ENCODE measurements at regions not wholly inside any gene's neighbourhood (a gene's known extent, or its start where the extent isn't known, plus 50 kb on each side); places are given as distances from the start of the nearest gene placed in this dataset.

DNA sequence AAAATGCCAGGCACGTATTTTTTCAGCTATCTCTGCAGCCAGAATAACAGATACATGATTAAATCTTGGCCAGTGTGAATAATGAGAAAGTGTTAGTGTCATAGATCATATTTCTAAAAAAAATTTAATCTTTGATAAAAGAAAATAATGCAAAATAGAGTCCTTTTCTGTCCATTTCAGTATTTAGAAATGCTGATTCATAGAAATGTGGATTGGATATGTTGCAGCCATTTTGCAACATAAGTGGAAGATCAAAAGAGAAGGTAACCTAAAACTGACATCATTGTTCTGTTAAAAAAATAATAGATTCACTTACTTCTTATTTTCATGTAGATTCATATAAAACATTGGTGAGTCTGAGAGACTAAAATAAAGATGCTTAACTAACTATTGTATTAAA, 1010.3 kb downstream of the LRFN5 start:
- 45 to 65% (median 61%) methylated on average over 1 of the region's 1 CpG for WGBS, 3 donors
- H3K27me3 ChIP-seq (ENCODE audit: control insufficient read depth in 3 of 3, insufficient read depth in 3 of 3, low read length in 3 of 3), result no peaks in the 10 kb centered on the region
- H3K36me3 ChIP-seq (ENCODE audit: control insufficient read depth in 3 of 3, insufficient read depth in 2 of 3, low read depth in 1 of 3, low read length in 3 of 3), result no peaks in the 10 kb centered on the region
- no peaks in the 10 kb centered on the region for H3K4me1 ChIP-seq (ENCODE audit: control insufficient read depth in 3 of 3, insufficient read depth in 2 of 3, low read depth in 1 of 3, low read length in 2 of 3)
- no peak for FAIRE-seq
- no peaks in the 10 kb centered on the region for H3K9me3 ChIP-seq (ENCODE audit: control insufficient read depth in 2 of 2, insufficient read depth in 1 of 2, low read depth in 1 of 2, low read length in 1 of 2)
- H3K27ac ChIP-seq (ENCODE audit: low read depth in 1 of 3, low read length in 2 of 3), result no peak overlapping the region
- DNase-seq, result no peak
- no peak overlapping the region for H3K4me3 ChIP-seq (ENCODE audit: low read depth in 1 of 3, low read length in 3 of 3)

DNA sequence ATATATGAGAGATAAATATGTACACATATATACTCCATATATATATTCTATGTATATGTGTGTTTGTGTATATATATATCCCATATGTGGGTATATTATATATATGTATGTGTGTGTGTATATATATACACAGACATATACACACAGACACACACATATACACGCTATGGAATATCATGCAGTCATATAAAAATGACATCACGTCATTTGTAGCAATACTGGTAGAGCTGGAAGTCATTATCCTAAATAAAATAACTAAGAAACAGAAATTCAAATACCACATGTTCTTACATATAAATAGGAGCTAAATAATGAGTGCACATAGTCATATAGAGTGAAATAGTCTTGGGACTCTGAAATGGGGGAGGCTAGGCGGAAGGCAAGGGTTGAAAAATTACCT, 1000.2 kb downstream of the LRFN5 start:
- H3K4me1 ChIP-seq (ENCODE audit: control insufficient read depth in 3 of 3, insufficient read depth in 2 of 3, low read depth in 1 of 3, low read length in 2 of 3), result no peaks in the 10 kb centered on the region
- no peak overlapping the region for H3K4me3 ChIP-seq (ENCODE audit: low read depth in 1 of 3, low read length in 3 of 3)
- H3K27ac ChIP-seq (ENCODE audit: low read depth in 1 of 3, low read length in 2 of 3), result no peak overlapping the region
- H3K9me3 ChIP-seq (ENCODE audit: control insufficient read depth in 2 of 2, insufficient read depth in 1 of 2, low read depth in 1 of 2, low read length in 1 of 2), result peaks cover 2% of the 10 kb centered on the region in 2 donors
- WGBS, 3 donors, result 79 to 90% (median 88%) methylated on average over 3 of the region's 3 CpGs
- no peak for DNase-seq
- FAIRE-seq, result no peak
- H3K36me3 ChIP-seq (ENCODE audit: control insufficient read depth in 3 of 3, insufficient read depth in 2 of 3, low read depth in 1 of 3, low read length in 3 of 3), result no peaks in the 10 kb centered on the region
- H3K27me3 ChIP-seq (ENCODE audit: control insufficient read depth in 3 of 3, insufficient read depth in 3 of 3, low read length in 3 of 3), result no peaks in the 10 kb centered on the region

DNA sequence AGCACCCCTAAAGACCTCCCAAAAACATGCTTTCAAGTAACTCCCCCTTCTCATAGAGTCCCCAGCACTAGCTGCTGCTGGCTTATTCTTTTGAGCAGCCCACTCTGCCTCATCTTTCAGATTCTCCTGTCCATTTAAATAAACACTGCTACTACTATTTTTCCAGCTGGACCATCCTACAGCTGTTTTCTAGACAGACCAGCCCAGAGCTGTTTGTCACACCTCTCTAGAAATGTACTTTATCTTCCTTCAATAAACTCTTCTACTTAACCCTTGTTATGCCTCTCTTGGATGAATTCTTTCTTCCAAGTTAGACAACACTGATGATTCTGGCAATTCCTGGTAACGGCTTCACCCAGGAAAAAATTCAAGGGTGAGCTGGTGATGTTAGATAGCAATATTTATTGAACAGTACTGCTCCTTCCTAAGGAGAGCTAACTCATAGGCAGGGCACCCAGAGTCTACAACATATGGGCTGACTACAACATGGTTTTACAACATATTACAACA, 995.7 kb downstream of the LRFN5 start:
- 59 to 89% (median 76%) methylated on average over 1 of the region's 1 CpG for WGBS, 3 donors
- no peaks in the 10 kb centered on the region for H3K27me3 ChIP-seq (ENCODE audit: control insufficient read depth in 3 of 3, insufficient read depth in 3 of 3, low read length in 3 of 3)
- DNase-seq, result no peak
- FAIRE-seq, result no peak
- peaks cover 2% of the 10 kb centered on the region in 2 donors for H3K9me3 ChIP-seq (ENCODE audit: control insufficient read depth in 2 of 2, insufficient read depth in 1 of 2, low read depth in 1 of 2, low read length in 1 of 2)
- H3K36me3 ChIP-seq (ENCODE audit: control insufficient read depth in 3 of 3, insufficient read depth in 2 of 3, low read depth in 1 of 3, low read length in 3 of 3), result no peaks in the 10 kb centered on the region
- H3K4me3 ChIP-seq (ENCODE audit: low read depth in 1 of 3, low read length in 3 of 3), result no peak overlapping the region
- H3K4me1 ChIP-seq (ENCODE audit: control insufficient read depth in 3 of 3, insufficient read depth in 2 of 3, low read depth in 1 of 3, low read length in 2 of 3), result no peaks in the 10 kb centered on the region
- no peak overlapping the region for H3K27ac ChIP-seq (ENCODE audit: low read depth in 1 of 3, low read length in 2 of 3)

DNA sequence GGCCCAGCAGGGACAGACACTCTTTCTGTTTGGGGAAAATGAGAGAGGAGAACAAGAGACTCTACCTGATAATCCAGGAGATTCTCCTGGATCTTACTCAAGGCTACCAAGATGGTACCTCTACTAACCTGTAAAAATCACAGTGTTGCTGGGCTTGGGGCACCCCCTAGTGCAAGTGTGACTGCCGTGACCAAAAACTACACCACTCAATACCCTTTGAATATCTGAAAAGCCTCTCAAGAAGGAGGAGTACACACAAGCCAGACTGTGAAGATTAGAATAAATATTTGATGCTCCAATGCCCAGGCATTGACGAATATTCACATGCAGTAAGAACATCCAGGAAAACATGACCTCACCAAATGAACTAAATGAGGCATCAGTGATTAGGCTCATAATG, 965.4 kb downstream of the LRFN5 start:
- no peak for FAIRE-seq
- 86 to 89% (median 86%) methylated on average over 2 of the region's 2 CpGs for WGBS, 3 donors
- no peaks in the 10 kb centered on the region for H3K4me1 ChIP-seq (ENCODE audit: control insufficient read depth in 3 of 3, insufficient read depth in 2 of 3, low read depth in 1 of 3, low read length in 2 of 3)
- H3K9me3 ChIP-seq (ENCODE audit: control insufficient read depth in 2 of 2, insufficient read depth in 1 of 2, low read depth in 1 of 2, low read length in 1 of 2), result peaks cover 0 to 21% of the 10 kb centered on the region in 2 donors
- no peak overlapping the region for H3K4me3 ChIP-seq (ENCODE audit: low read depth in 1 of 3, low read length in 3 of 3)
- H3K27ac ChIP-seq (ENCODE audit: low read depth in 1 of 3, low read length in 2 of 3), result no peak overlapping the region
- no peaks in the 10 kb centered on the region for H3K27me3 ChIP-seq (ENCODE audit: control insufficient read depth in 3 of 3, insufficient read depth in 3 of 3, low read length in 3 of 3)
- no peak for DNase-seq
- no peaks in the 10 kb centered on the region for H3K36me3 ChIP-seq (ENCODE audit: control insufficient read depth in 3 of 3, insufficient read depth in 2 of 3, low read depth in 1 of 3, low read length in 3 of 3)

DNA sequence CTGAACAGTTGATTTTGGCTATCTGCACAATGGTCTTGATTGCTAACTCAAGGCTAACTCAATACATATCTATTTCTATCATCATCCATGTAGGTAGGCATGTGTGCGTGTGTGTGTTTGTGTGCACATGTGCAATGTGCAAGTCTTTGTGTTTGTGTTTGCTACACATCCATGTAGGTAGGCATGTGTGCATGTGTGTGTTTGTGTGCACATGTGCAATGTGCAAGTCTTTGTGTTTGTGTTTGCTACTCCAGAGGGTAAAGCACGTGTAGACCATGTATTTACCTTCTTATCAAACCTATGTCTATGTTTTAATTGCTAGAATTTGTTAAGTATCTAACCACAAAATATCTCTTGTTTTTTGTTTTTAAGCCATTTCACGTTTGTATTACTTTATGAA, 962.6 kb downstream of the LRFN5 start:
- 64 to 71% (median 70%) methylated on average over 3 of the region's 3 CpGs for WGBS, 3 donors
- H3K27me3 ChIP-seq (ENCODE audit: control insufficient read depth in 3 of 3, insufficient read depth in 3 of 3, low read length in 3 of 3), result no peaks in the 10 kb centered on the region
- no peaks in the 10 kb centered on the region for H3K4me1 ChIP-seq (ENCODE audit: control insufficient read depth in 3 of 3, insufficient read depth in 2 of 3, low read depth in 1 of 3, low read length in 2 of 3)
- H3K36me3 ChIP-seq (ENCODE audit: control insufficient read depth in 3 of 3, insufficient read depth in 2 of 3, low read depth in 1 of 3, low read length in 3 of 3), result no peaks in the 10 kb centered on the region
- FAIRE-seq (no peak), DNase-seq (no peak)
- peaks cover 0 to 20% of the 10 kb centered on the region in 2 donors for H3K9me3 ChIP-seq (ENCODE audit: control insufficient read depth in 2 of 2, insufficient read depth in 1 of 2, low read depth in 1 of 2, low read length in 1 of 2)
- H3K27ac ChIP-seq (ENCODE audit: low read depth in 1 of 3, low read length in 2 of 3), result no peak overlapping the region
- H3K4me3 ChIP-seq (ENCODE audit: low read depth in 1 of 3, low read length in 3 of 3), result no peak overlapping the region

DNA sequence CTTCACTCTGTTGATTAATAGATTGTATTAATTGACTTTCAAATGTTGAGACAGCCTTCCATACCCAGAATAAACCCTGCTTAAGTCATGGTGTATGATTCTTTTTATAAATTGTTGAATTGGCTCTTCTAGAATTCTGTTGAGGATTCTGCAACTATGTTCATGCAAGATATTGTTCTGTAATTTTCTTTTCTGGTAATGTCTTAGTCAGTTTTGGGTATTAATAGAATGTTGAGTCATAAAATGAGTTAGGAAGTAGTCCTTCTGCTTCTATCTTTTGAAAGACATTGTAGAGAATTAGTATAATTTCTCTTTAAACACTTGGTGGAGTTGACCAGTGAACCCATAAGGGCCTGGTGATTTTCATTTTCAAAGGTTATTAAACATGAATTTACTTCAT, 958.9 kb downstream of the LRFN5 start:
- no peak overlapping the region for H3K4me3 ChIP-seq (ENCODE audit: low read depth in 1 of 3, low read length in 3 of 3)
- FAIRE-seq, result no peak
- no peaks in the 10 kb centered on the region for H3K4me1 ChIP-seq (ENCODE audit: control insufficient read depth in 3 of 3, insufficient read depth in 2 of 3, low read depth in 1 of 3, low read length in 2 of 3)
- no peaks in the 10 kb centered on the region for H3K36me3 ChIP-seq (ENCODE audit: control insufficient read depth in 3 of 3, insufficient read depth in 2 of 3, low read depth in 1 of 3, low read length in 3 of 3)
- no peaks in the 10 kb centered on the region for H3K27me3 ChIP-seq (ENCODE audit: control insufficient read depth in 3 of 3, insufficient read depth in 3 of 3, low read length in 3 of 3)
- H3K27ac ChIP-seq (ENCODE audit: low read depth in 1 of 3, low read length in 2 of 3), result no peak overlapping the region
- DNase-seq, result no peak
- peaks cover 0 to 4% of the 10 kb centered on the region in 2 donors for H3K9me3 ChIP-seq (ENCODE audit: control insufficient read depth in 2 of 2, insufficient read depth in 1 of 2, low read depth in 1 of 2, low read length in 1 of 2)

DNA sequence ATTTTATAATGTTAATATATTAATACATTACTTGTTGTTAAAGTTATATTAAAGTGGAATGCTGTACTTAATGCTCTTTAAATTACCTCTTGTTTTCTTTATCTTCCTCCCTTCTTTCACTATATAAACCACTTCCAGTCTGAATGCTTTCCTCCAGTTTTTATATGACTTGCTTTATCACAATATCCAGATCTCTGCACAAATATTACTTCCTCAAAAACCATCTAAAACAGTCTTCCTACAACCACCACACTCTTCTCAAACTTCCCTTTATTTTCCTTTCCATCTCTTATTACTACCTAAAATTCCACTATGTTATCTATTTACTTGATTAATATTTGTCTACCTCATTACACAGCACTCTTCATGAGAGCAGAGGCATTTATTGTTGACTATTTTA, 956.6 kb downstream of the LRFN5 start:
- H3K4me3 ChIP-seq (ENCODE audit: low read depth in 1 of 3, low read length in 3 of 3), result no peak overlapping the region
- FAIRE-seq, result no peak
- no peaks in the 10 kb centered on the region for H3K36me3 ChIP-seq (ENCODE audit: control insufficient read depth in 3 of 3, insufficient read depth in 2 of 3, low read depth in 1 of 3, low read length in 3 of 3)
- no peaks in the 10 kb centered on the region for H3K27me3 ChIP-seq (ENCODE audit: control insufficient read depth in 3 of 3, insufficient read depth in 3 of 3, low read length in 3 of 3)
- no peak overlapping the region for H3K27ac ChIP-seq (ENCODE audit: low read depth in 1 of 3, low read length in 2 of 3)
- H3K9me3 ChIP-seq (ENCODE audit: control insufficient read depth in 2 of 2, insufficient read depth in 1 of 2, low read depth in 1 of 2, low read length in 1 of 2), result peaks cover 0 to 3% of the 10 kb centered on the region in 2 donors
- no peaks in the 10 kb centered on the region for H3K4me1 ChIP-seq (ENCODE audit: control insufficient read depth in 3 of 3, insufficient read depth in 2 of 3, low read depth in 1 of 3, low read length in 2 of 3)
- no peak for DNase-seq

DNA sequence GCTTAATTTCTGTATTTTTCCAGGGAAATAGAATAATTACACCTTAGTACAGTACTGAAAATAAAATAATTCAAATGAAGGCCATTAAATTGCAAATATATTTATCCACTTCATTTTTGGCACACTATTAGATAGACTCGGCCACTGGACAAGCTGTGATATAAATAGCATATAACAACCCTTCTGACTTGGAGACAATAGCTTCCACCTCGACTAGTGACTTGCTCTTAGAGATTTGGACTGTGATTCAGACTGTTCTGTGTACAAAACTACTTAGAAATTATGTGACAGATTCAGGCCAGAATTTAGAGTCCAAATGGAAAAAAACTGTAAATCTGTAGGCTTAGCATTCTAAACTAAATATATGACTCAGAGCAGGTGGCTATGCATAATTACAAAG, 949.9 kb downstream of the LRFN5 start:
- DNase-seq (no peak), FAIRE-seq (no peak)
- 38 to 45% (median 39%) methylated on average over 2 of the region's 2 CpGs for WGBS, 3 donors
- H3K4me1 ChIP-seq (ENCODE audit: control insufficient read depth in 3 of 3, insufficient read depth in 2 of 3, low read depth in 1 of 3, low read length in 2 of 3), result no peaks in the 10 kb centered on the region
- peaks cover 0 to 5% of the 10 kb centered on the region in 2 donors for H3K9me3 ChIP-seq (ENCODE audit: control insufficient read depth in 2 of 2, insufficient read depth in 1 of 2, low read depth in 1 of 2, low read length in 1 of 2)
- no peak overlapping the region for H3K4me3 ChIP-seq (ENCODE audit: low read depth in 1 of 3, low read length in 3 of 3)
- no peak overlapping the region for H3K27ac ChIP-seq (ENCODE audit: low read depth in 1 of 3, low read length in 2 of 3)
- H3K27me3 ChIP-seq (ENCODE audit: control insufficient read depth in 3 of 3, insufficient read depth in 3 of 3, low read length in 3 of 3), result no peaks in the 10 kb centered on the region
- H3K36me3 ChIP-seq (ENCODE audit: control insufficient read depth in 3 of 3, insufficient read depth in 2 of 3, low read depth in 1 of 3, low read length in 3 of 3), result no peaks in the 10 kb centered on the region

DNA sequence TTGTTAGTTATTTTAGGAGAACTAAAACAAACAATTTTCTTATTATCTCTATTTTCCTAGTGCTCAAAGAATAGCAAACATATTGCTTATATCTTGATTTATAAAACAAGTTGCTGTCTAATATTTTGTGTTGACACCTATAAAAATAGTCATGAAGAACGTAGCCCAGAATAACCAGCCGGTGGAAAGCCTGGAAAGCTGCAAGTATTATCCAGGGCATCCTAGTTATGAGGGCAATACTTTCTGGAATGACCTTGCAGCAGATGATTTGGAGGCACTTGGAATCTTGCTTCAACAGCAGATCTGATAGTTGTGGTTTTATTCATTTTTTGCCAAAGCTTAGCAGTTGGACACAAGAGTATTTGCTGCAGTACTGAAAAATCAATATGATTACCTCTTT, 948.7 kb downstream of the LRFN5 start:
- Histone ChIP-seq H3K27ac (ENCODE audit: low read depth in 1 of 3, low read length in 2 of 3) (no peak overlapping the region), H3K36me3 (ENCODE audit: control insufficient read depth in 3 of 3, insufficient read depth in 2 of 3, low read depth in 1 of 3, low read length in 3 of 3) (no peaks in the 10 kb centered on the region), H3K4me3 (ENCODE audit: low read depth in 1 of 3, low read length in 3 of 3) (no peak overlapping the region), H3K9me3 (ENCODE audit: control insufficient read depth in 2 of 2, insufficient read depth in 1 of 2, low read depth in 1 of 2, low read length in 1 of 2) (peaks cover 0 to 5% of the 10 kb centered on the region in 2 donors), H3K4me1 (ENCODE audit: control insufficient read depth in 3 of 3, insufficient read depth in 2 of 3, low read depth in 1 of 3, low read length in 2 of 3) (no peaks in the 10 kb centered on the region), H3K27me3 (ENCODE audit: control insufficient read depth in 3 of 3, insufficient read depth in 3 of 3, low read length in 3 of 3) (no peaks in the 10 kb centered on the region)
- FAIRE-seq (no peak), DNase-seq (no peak)
- whole genome bisulfite sequencing, 3 donors, result 83 to 88% (median 83%) methylated on average over 2 of the region's 2 CpGs

All from small intestine (tissue), 7 donors.